LNCAP (cell line): ENCODE measurements at regions not wholly inside any gene's neighbourhood (a gene's known extent, or its start where the extent isn't known, plus 50 kb on each side); places are given as distances from the start of the nearest gene placed in this dataset.

Experiments
- CTCF ChIP-seq: fragments of 450-650 bp; IDR thresholded peaks from 2 replicates; pipeline ENCODE4 v1.5.1; 2017; ENCODE audit warnings: mild to moderate bottlenecking

- no peak for TF ChIP-seq CTCF
Measured at GRCh38 chr18:59814891-59815290, 84.9 kb upstream of the PMAIP1 start.

- TF ChIP-seq CTCF, result no peak
Measured at GRCh38 chr18:59813942-59814341, 85.9 kb upstream of the PMAIP1 start.

- TF ChIP-seq CTCF, result no peak
Measured at GRCh38 chr18:59810735-59811520, 88.9 kb upstream of the PMAIP1 start.

- TF ChIP-seq CTCF, result no peak
Measured at GRCh38 chr18:59810183-59810582, 89.6 kb upstream of the PMAIP1 start.

GRCh38 chr18:59802031-59802430, 97.8 kb upstream of the PMAIP1 start:
- TF ChIP-seq CTCF, result no peak

- no peak for TF ChIP-seq CTCF
Measured at GRCh38 chr18:59801576-59801975, 98.2 kb upstream of the PMAIP1 start.

- no peak for TF ChIP-seq CTCF
Measured at GRCh38 chr18:59800897-59801296, 98.9 kb upstream of the PMAIP1 start.
